ENCODE measurements at regions not wholly inside any gene's neighbourhood (a gene's known extent, or its start where the extent isn't known, plus 50 kb on each side); places are given as distances from the start of the nearest gene placed in this dataset.

DNA sequence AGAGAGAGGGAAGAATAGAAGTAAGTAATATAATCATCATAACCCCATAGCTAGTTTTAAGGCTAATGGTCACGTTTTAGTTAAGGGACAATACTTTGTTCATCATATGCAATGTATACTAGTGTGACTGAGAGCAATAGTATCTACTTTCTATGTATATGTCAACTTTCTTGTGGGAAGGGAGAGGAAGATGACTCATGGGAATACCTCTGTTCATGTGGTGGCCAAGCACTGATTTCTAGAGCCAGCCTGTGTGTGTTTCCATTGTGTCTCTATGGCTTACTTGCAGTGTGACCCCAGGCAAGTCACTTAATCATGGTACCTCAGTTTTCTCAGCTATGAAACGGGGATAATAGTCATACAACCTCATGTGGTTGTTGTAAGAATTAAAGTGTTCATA is 639.6 kb downstream of the CETN3 start:
- 79% methylated on average over 2 of the region's 2 CpGs for WGBS
- no peaks in the 10 kb centered on the region for H3K4me1 ChIP-seq

GRCh38 chr5:89759802-89760201 is 649.8 kb downstream of the CETN3 start:
- Histone ChIP-seq H3K27me3 (no peaks in the 10 kb centered on the region), H3K27ac (no peak overlapping the region), H3K9me3 (no peaks in the 10 kb centered on the region), H3K36me3 (no peaks in the 10 kb centered on the region), H3K4me3 (no peak overlapping the region), H3K4me1 (no peaks in the 10 kb centered on the region)
- DNase-seq (ENCODE audit: low spot score in 2 of 2): no peak
- 92% methylated on average over 1 of the region's 1 CpG for WGBS
- no peak for TF ChIP-seq POLR2AphosphoS5 (IDR thresholded peaks at IDR 0.05)
- no peak for TF ChIP-seq EP300 (IDR thresholded peaks at IDR 0.05)
- no peak for TF ChIP-seq CTCF (IDR thresholded peaks at IDR 0.05)
- TF ChIP-seq POLR2A (IDR thresholded peaks at IDR 0.05): no peak

More for the DNA sequence above, 639.6 kb downstream of the CETN3 start:
- H3K27ac ChIP-seq: no peak overlapping the region
- no peaks in the 10 kb centered on the region for H3K9me3 ChIP-seq
- H3K36me3 ChIP-seq: no peaks in the 10 kb centered on the region
- no peak overlapping the region for H3K4me3 ChIP-seq
- no peak for DNase-seq (ENCODE audit: low spot score in 2 of 2)
- no peaks in the 10 kb centered on the region for H3K27me3 ChIP-seq
- TF ChIP-seq POLR2AphosphoS5 (IDR thresholded peaks at IDR 0.05) (no peak), EP300 (IDR thresholded peaks at IDR 0.05) (no peak), POLR2A (IDR thresholded peaks at IDR 0.05) (no peak), CTCF (IDR thresholded peaks at IDR 0.05) (no peak)

DNA sequence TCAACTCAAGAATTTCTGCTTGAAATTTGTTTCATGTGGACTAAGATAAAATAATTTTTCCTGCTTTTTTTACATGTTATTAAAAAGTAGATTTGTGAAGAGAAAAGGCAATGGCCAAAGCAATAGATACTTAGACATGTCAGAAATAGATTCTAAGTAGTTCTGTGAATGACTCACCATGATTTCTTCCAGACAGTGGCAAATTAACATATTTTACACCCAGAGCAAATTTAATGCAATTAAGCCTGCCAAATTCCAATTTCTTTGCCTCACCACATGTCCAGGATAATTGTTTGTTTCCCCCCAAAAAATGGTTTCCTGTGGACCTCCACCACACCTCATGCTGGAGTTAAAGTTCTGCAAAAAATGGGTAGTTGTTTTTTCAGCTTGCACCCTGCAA is 651.4 kb downstream of the CETN3 start:
- Histone ChIP-seq H3K27me3 (no peaks in the 10 kb centered on the region), H3K4me3 (no peak overlapping the region)
- TF ChIP-seq POLR2A (IDR thresholded peaks at IDR 0.05): no peak
- no peak for TF ChIP-seq CTCF (IDR thresholded peaks at IDR 0.05)
- TF ChIP-seq POLR2AphosphoS5 (IDR thresholded peaks at IDR 0.05): no peak

GRCh38 chr5:89756955-89757354 is 652.6 kb downstream of the CETN3 start:
- no peak for DNase-seq (ENCODE audit: low spot score in 2 of 2)
- H3K36me3 ChIP-seq: no peaks in the 10 kb centered on the region
- no peak overlapping the region for H3K4me3 ChIP-seq
- 57% methylated on average over 5 of the region's 5 CpGs for WGBS
- TF ChIP-seq CTCF (IDR thresholded peaks at IDR 0.05) (no peak), POLR2A (IDR thresholded peaks at IDR 0.05) (no peak), POLR2AphosphoS5 (IDR thresholded peaks at IDR 0.05) (no peak), EP300 (IDR thresholded peaks at IDR 0.05) (no peak)
- no peaks in the 10 kb centered on the region for H3K4me1 ChIP-seq
- no peaks in the 10 kb centered on the region for H3K9me3 ChIP-seq
- H3K27me3 ChIP-seq: no peaks in the 10 kb centered on the region
- no peak overlapping the region for H3K27ac ChIP-seq

More for the DNA sequence above, 651.4 kb downstream of the CETN3 start:
- no peaks in the 10 kb centered on the region for H3K36me3 ChIP-seq
- DNase-seq (ENCODE audit: low spot score in 2 of 2): no peak
- no peaks in the 10 kb centered on the region for H3K9me3 ChIP-seq
- no peaks in the 10 kb centered on the region for H3K4me1 ChIP-seq
- H3K27ac ChIP-seq: no peak overlapping the region

DNA sequence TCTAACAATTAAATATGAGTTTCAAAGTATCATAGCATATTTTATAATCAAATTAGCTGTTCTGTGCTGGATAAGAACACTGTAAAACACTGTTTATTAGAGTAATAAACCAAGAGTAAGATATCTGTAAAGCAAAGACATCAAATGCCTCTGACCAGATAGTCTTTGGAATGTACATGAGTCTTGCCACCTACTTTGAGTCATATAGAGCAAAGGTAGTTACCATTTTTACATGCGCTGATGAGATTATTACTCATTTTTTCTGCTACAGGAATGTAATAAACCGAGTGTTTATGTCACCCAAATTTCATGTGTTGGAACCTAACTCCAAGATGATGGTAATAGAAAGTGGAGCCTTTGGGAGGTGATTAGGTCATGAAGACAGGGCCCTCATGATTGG is 654.5 kb downstream of the CETN3 start:
- Histone ChIP-seq H3K27me3 (no peaks in the 10 kb centered on the region), H3K4me3 (no peak overlapping the region), H3K4me1 (no peaks in the 10 kb centered on the region), H3K36me3 (no peaks in the 10 kb centered on the region), H3K27ac (no peak overlapping the region), H3K9me3 (no peaks in the 10 kb centered on the region)
- no peak for DNase-seq (ENCODE audit: low spot score in 2 of 2)
- 91% methylated on average over 2 of the region's 2 CpGs for WGBS
- TF ChIP-seq CTCF (IDR thresholded peaks at IDR 0.05): no peak
- no peak for TF ChIP-seq POLR2AphosphoS5 (IDR thresholded peaks at IDR 0.05)
- no peak for TF ChIP-seq POLR2A (IDR thresholded peaks at IDR 0.05)
- TF ChIP-seq EP300 (IDR thresholded peaks at IDR 0.05): no peak
